ENCODE measurements at regions not wholly inside any gene's neighbourhood (a gene's known extent, or its start where the extent isn't known, plus 50 kb on each side); places are given as distances from the start of the nearest gene placed in this dataset.

DNA sequence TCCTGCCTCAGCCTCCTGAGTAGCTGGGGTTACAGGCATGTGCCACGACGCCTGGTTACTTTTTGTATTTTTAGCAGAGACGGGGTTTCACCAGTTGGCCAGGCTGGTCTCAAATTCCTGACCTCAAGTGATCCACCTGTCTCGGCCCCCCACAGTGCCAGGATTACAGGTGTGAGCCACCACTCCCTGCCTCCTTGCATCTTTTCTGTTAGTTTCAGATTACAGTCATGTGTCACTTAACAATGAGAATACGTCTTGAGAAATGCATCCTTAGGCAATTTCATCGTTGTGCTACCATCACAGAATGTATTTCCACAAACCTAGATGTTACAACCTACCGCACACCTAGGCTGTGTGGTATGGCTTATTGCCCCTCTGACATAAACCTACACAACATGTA, 180.4 kb downstream of the TM9SF2 start:
- TF ChIP-seq TAF1 (IDR thresholded peaks at IDR 0.05; ENCODE audit: borderline replicate concordance, insufficient read depth, low read length), result no peak
- no peak for TF ChIP-seq POLR2AphosphoS5 (IDR thresholded peaks at IDR 0.05; ENCODE audit: low read depth, low read length)
- TF ChIP-seq, protein P1, sequence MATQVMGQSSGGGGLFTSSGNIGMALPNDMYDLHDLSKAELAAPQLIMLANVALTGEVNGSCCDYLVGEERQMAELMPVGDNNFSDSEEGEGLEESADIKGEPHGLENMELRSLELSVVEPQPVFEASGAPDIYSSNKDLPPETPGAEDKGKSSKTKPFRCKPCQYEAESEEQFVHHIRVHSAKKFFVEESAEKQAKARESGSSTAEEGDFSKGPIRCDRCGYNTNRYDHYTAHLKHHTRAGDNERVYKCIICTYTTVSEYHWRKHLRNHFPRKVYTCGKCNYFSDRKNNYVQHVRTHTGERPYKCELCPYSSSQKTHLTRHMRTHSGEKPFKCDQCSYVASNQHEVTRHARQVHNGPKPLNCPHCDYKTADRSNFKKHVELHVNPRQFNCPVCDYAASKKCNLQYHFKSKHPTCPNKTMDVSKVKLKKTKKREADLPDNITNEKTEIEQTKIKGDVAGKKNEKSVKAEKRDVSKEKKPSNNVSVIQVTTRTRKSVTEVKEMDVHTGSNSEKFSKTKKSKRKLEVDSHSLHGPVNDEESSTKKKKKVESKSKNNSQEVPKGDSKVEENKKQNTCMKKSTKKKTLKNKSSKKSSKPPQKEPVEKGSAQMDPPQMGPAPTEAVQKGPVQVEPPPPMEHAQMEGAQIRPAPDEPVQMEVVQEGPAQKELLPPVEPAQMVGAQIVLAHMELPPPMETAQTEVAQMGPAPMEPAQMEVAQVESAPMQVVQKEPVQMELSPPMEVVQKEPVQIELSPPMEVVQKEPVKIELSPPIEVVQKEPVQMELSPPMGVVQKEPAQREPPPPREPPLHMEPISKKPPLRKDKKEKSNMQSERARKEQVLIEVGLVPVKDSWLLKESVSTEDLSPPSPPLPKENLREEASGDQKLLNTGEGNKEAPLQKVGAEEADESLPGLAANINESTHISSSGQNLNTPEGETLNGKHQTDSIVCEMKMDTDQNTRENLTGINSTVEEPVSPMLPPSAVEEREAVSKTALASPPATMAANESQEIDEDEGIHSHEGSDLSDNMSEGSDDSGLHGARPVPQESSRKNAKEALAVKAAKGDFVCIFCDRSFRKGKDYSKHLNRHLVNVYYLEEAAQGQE (IDR thresholded peaks at IDR 0.05; ENCODE audit: insufficient read depth in 1 of 2, low read depth in 2 of 2, low read length in 2 of 2), result no peak
- TF ChIP-seq SIN3A (IDR thresholded peaks at IDR 0.05; ENCODE audit: borderline replicate concordance, insufficient read depth, low read length), result no peak
- TF ChIP-seq FOXP2 (optimal IDR thresholded peaks at IDR 0.05; ENCODE audit: borderline replicate concordance, extremely low read depth, extremely low read length, insufficient read depth), result no peak

Data from PFSK-1 (cell line).